Spleen (tissue), 7 donors: ENCODE measurements at regions not wholly inside any gene's neighbourhood (a gene's known extent, or its start where the extent isn't known, plus 50 kb on each side); places are given as distances from the start of the nearest gene placed in this dataset.

Experiments
- POLR2A ChIP-seq, 3 donors: fragments of 450-650 bp; IDR thresholded peaks; one replicate each; pipeline ENCODE4 v1.5.1; 2017; ENCODE audit warnings: antibody characterized with exemption in 3 of 3, mild to moderate bottlenecking in 1 of 3
- TF ChIP-seq, protein P1 (sequence below), 11 experiments: fragments of 200-600 bp in 7 of 11; fragments of 450-650 bp in 4 of 11; sonication (generic) in 4 of 11; IDR thresholded peaks in 8 of 11; conservative IDR thresholded peaks in 3 of 11; 1 replicate in 7 of 11; 2 replicates in 4 of 11; pipeline versions ENCODE4 v1.4.0 to v1.8.0; 2016 to 2021; ENCODE audit warnings: antibody characterized with exemption in 11 of 11, inconsistent platforms in 4 of 11, mild to moderate bottlenecking in 1 of 11
- donor health status: DM: no; HTN: no; CAD: no; lungs with moderate emphysema.
- donor health status: DM: no; HTN: no; CAD: no.
- donor health status: DM: no; HTN: no; CAD: no.

DNA sequence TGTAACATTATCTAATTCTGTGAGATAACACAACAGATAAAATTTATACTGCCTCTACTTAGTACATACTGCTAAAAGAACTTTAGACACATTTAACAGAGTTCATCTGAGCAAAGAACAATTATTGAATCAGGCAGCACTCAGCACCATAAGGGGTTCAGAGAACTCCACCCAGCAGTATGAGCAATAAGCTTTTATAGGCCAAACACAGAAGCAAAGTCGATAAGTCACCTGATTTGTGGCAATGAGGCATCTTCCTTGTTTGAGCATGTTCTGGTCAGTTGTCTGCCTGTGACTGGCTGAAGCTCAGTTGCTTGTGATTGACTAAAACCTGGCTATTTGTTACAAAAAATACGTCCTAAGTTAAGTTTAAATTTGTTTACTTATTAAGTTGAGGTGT, 746.1 kb upstream of the DDX18 start:
- TF ChIP-seq, protein P1, sequence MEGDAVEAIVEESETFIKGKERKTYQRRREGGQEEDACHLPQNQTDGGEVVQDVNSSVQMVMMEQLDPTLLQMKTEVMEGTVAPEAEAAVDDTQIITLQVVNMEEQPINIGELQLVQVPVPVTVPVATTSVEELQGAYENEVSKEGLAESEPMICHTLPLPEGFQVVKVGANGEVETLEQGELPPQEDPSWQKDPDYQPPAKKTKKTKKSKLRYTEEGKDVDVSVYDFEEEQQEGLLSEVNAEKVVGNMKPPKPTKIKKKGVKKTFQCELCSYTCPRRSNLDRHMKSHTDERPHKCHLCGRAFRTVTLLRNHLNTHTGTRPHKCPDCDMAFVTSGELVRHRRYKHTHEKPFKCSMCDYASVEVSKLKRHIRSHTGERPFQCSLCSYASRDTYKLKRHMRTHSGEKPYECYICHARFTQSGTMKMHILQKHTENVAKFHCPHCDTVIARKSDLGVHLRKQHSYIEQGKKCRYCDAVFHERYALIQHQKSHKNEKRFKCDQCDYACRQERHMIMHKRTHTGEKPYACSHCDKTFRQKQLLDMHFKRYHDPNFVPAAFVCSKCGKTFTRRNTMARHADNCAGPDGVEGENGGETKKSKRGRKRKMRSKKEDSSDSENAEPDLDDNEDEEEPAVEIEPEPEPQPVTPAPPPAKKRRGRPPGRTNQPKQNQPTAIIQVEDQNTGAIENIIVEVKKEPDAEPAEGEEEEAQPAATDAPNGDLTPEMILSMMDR (IDR thresholded peaks at IDR 0.05 in 8 of 11, conservative IDR thresholded peaks at IDR 0.05 in 3 of 11), result no peak
- TF ChIP-seq POLR2A (IDR thresholded peaks at IDR 0.05), result no peak
